Esophagus mucosa (tissue), 1 donor: ENCODE measurements at regions not wholly inside any gene's neighbourhood (a gene's known extent, or its start where the extent isn't known, plus 50 kb on each side); places are given as distances from the start of the nearest gene placed in this dataset.
"Not testable (repeated sequence)": the region's sequence is repeated elsewhere in the genome, so short reads cannot be mapped to it uniquely, and the experiment has no call there.

Experiments used
- ATAC-seq: fragments of 200-7000 bp; cut with Tn5 transposase; one replicate; pipeline ENCODE4 v1.9.1; 2020
- donor health status: DM: yes; HTN: yes; CAD: no.

GRCh38 chr12:75661908-75662307 is 150.5 kb upstream of the KRR1 start:
- ATAC-seq, result no peak

GRCh38 chr12:75660805-75661404 is 149.5 kb upstream of the KRR1 start:
- ATAC-seq, result peak; percentile 16

GRCh38 chr12:75660107-75660530 is 148.7 kb upstream of the KRR1 start:
- ATAC-seq, result peak; percentile 39

- peak; percentile 46 for ATAC-seq
Measured at GRCh38 chr12:75658901-75659823, 147.8 kb upstream of the KRR1 start.

GRCh38 chr12:75658286-75658685 is 146.9 kb upstream of the KRR1 start:
- ATAC-seq, result no peak

GRCh38 chr12:75657831-75658230 is 146.4 kb upstream of the KRR1 start:
- ATAC-seq, result no peak

- ATAC-seq, result peak; percentile 69
Measured at GRCh38 chr12:75657354-75657753, 145.9 kb upstream of the KRR1 start.

GRCh38 chr12:75656648-75657047 is 145.2 kb upstream of the KRR1 start:
- ATAC-seq, result peak; percentile 96

GRCh38 chr12:75656210-75656609 is 144.8 kb upstream of the KRR1 start:
- peak; percentile 60 for ATAC-seq

GRCh38 chr12:75655315-75655806 is 144.0 kb upstream of the KRR1 start:
- ATAC-seq, result no peak

GRCh38 chr12:75651342-75651695 is 139.9 kb upstream of the KRR1 start:
- ATAC-seq, result peak; percentile 19

- no peak for ATAC-seq
Measured at GRCh38 chr12:75650595-75651341, 139.4 kb upstream of the KRR1 start.

GRCh38 chr12:75650100-75650499 is 138.7 kb upstream of the KRR1 start:
- no peak for ATAC-seq

- no peak for ATAC-seq
Measured at GRCh38 chr12:75648856-75649255, 137.4 kb upstream of the KRR1 start.

GRCh38 chr12:75646329-75647210 is 135.2 kb upstream of the KRR1 start:
- ATAC-seq, result no peak

GRCh38 chr12:75644472-75645072 is 133.2 kb upstream of the KRR1 start:
- ATAC-seq, result no peak

- ATAC-seq, result not testable (repeated sequence)
Measured at GRCh38 chr12:75643119-75643518, 131.7 kb upstream of the KRR1 start.

GRCh38 chr12:75642226-75642625 is 130.8 kb upstream of the KRR1 start:
- no peak for ATAC-seq

GRCh38 chr12:75641031-75641780 is 129.8 kb upstream of the KRR1 start:
- ATAC-seq, result peak; percentile 96

- ATAC-seq, result no peak
Measured at GRCh38 chr12:75638792-75639191, 127.4 kb upstream of the KRR1 start.

- no peak for ATAC-seq
Measured at GRCh38 chr12:75636607-75637006, 125.2 kb upstream of the KRR1 start.
